NCI-H748 treated with DMSO at 0.1 percent for 48 hours (cell line): ENCODE measurements at regions not wholly inside any gene's neighbourhood (a gene's known extent, or its start where the extent isn't known, plus 50 kb on each side); places are given as distances from the start of the nearest gene placed in this dataset.
"Not testable (repeated sequence)": the region's sequence is repeated elsewhere in the genome, so short reads cannot be mapped to it uniquely, and the experiment has no call there.

ENCODE experiments used
- DNase-seq: peaks from one replicate; lab custom pipeline; 2025; lab: John Stamatoyannopoulos, UW

DNA sequence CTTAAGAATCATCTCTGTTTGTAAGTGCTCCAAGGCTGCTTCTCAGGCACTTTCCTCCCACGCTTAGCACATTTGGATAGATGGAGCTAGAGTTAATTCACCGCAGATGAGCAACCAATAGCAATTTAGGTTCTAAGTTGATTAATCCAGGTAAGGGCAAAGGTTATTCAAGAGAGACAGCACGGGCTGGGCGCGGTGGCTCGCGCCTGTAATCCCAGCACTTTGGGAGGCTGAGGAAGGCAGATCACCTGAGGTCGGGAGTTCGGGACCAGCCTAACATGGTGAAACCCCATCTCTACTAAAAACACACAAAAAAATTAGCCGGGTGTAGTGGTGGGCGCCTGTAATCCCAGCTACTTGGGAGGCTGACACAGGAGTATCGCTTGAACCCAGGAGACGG is 54.5 kb upstream of the UNC13C start:
- not testable (repeated sequence) for DNase-seq

DNA sequence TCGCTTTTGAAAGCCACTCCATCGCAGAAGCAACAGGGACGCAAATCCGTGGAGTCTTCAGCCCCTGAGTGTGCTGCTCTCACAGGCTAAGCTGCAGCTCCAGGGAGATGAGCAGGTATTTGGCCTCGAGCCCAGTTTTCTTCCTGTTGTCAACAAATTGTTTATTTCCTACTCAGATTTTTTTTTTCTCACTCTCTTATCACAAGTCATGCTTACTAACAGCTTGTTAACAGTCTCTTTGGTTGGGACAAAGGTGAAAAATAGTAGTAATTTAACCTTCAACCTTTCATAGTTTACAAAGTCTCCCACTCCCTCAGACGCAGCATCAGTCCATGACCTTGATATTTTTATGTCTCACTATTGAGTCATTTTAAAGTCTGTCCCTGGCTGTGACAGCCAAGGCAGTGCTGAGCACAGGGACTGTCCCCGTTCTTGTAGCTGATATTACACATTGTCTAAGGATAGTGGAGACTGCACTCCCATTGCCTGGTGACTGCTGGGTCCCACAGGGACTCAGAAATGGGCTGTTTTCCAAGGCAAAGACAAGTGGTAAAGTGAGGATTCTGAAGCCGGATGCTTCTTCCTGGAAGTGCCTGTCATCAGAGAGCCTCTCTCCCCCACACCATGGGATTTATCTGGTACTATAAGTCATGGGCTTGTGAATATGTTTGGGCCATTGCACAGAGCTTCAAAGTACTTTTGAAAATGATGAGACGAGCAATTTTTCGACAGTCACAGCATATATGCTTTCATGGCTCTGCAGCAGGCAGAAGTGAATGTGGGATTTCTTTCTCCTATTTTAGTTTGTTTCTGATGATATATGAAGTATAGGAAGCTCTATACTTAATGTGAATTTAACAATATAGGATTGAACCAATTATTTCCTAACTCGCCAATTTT is 59.8 kb upstream of the UNC13C start:
- DNase-seq = no peak

DNA sequence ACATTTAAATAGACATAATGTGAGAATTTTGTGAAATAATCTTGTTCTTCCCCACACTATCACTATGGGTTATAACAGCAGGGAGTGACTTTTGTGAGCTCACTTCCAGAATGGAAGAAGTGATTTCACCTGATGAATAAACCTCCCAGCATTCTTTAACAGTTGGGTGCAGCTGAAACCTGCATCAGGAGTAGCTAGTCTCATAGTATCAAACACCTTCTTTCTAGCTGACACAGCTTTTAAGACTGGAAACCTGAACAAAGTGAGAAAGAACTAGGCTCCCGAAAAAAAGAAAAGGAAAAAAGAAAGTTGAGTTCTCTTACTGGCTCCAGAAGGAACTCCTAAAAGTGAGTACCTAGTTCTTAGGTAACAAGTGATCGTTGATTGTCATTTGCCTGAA is 61.1 kb upstream of the UNC13C start:
- DNase-seq = no peak

DNA sequence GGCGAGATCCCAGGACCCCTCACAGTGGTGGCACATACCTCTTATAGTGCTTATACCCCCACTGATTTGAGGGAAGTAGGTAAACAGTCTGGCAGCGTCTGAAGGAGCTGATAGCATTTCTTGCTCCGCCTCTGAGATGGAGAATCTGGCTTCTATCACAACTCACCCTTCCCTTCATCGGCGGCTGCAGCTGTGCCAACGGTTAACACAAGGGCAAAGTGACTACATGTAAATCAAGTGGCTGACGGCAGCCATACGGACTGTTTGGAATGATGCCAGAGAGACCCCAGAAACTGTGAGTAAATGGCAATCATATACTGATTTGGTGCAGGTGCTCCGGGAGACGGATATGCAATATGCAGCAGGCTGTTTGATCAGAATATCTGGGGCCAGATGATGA is 66.8 kb upstream of the UNC13C start:
- no peak for DNase-seq

DNA sequence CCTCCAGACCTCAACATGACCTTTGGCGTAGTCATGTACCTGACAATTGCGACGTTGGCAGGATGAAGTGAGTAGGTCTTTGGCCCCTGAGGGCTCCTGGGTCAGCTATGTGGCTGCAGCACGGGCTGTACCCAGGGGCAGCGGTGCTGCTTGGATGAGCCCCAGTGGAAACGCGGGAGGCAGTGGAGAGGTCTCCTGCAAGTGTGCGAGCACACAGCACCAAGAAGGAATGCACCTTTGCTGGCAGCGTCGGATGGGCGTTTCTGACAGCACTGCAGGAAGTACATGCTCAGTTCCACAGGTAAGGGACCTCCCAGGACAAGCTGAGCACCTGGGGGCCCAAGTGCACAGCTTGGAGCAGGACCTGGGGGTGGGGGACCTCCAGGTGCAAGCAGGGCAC is 67.4 kb upstream of the UNC13C start:
- no peak for DNase-seq

DNA sequence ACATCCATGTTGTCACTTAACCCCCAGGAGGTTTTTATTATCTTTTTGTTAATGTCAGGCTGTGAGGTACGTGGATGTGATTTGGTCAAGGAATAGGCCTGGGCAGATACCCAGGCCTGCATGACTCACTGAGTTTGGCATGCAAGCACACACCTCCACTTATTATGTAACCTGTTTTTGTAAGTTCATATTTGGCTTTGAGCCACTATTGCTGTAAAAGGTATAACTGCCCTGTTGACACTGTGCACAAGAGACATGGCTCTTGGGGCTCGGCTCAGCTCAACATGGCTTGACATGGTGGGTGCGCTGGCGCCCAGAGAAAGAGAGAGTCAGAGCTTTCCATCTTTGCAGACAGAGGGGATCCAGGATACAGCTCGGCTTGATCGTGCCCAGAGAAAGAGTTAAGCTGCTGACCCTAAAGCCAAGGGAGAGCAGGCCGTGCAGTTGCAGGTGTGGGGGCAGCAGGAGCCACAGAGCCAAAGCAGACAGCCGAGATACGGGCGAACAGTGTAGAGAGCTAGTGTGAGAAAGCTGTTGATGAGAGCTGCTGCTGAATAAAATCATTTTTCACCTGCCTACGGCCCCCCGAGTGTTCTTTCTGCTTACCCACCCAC is 67.9 kb upstream of the UNC13C start:
- no peak for DNase-seq

DNA sequence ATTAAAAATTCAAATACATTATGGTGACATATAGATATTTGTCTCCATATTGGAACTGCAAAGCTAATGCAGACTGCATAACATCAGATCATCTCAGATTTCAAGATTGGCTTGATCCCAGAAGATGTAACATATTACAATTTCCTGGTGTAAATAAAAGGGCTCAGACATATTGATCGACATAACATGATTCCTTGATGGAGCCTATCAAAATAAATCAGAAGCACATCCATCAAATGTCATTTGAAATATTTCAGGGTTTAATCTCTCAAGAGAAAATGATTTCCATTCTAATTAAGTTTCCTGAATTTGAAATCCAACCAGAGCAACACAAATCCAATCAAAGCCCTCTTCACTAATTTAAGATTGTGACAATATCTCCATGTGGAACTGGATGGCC is 75.1 kb upstream of the UNC13C start:
- no peak for DNase-seq

DNA sequence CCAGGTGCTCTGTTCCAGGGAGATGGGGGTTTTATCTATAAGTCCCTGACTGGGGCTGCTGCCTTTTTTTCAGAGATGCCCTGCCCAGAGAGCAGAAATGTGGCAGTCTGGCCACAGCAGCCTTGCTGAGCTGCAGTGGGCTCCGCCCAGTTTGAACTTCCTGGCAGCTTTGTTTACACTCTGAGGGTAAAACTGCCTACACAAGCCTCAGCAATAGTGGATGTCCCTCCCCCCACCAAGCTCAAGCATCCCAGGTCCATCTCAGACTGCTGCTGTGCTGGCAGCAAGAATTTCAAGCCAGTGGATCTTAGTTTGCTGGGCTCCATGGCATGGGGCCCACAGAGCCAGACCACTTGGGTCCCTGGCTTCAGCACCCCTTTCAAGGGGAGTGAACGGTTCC is 84.8 kb upstream of the UNC13C start:
- not testable (repeated sequence) for DNase-seq

DNA sequence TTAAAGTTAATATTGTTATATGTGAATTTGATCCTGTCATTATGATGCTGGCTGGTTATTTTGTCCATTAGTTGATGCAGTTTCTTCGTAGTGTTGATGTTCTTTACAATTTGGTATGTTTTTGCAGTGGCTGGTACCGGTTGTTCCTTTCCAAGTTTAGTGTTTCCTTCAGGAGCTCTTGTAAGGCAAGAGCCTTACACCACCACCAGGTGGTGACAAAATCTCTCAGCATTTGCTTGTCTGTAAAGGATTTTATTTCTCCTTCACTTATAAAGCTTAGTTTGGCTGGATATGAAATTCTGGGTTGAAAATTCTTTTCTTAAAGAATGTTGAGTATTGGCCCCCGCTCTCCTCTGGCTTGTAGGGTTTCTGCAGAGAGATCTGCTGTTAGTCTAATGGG is 86.4 kb upstream of the UNC13C start:
- not testable (repeated sequence) for DNase-seq

DNA sequence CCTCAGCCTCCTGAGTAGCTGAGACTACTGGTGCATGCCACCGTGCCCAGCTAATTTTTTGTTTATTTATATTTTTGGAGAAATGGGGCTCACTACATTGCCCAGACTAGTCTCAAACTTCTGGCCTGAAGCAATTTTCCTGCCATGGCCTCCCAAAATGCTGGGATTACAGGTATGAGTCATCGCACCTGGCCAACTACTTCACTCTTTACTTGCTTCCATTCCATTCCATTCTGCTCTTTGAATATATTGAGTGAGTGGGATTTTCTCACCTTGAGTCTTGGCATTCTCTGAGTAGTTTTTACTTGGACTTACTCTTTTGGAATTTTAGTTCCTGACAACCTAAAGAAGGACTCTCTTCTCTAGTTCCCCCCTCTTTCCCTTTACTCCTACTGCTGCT is 93.8 kb upstream of the UNC13C start:
- no peak for DNase-seq

DNA sequence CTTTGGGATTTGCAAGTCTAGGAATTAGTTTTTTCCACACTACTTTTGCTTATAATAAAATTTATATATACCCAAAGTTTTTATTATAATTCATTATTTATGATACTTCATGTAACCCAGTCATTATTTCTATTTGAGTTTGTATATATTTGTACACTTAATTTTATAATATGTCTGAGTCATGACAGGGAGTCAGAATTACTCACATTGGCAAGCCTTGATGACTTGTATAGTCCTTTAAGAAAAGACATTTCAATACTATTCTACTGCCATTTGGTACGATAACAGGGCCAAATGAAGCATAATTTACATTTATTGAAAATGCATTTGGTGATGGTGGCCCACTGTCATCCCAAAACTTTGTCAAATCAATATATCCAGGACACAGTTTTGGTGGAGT is 95.9 kb upstream of the UNC13C start:
- no peak for DNase-seq

DNA sequence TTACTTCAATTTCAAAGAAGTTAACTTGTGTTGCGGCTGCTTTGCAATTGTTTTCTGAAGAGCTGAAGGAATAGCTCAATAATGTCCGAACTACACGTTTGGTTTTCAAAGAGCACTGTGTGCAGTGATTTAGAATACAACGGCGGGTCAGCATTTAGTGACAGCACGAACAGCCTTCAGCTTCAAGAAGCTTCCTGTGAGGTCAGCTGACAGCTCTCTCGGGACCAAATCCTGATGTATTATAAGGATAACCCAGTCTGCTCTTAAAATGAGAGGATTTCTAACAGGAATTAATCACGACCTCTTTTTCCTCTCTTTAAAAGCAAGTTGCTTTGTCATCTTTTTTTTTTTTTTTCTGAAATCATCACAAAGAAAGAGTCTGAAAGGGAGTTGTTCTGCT is 97.9 kb upstream of the UNC13C start:
- no peak for DNase-seq

DNA sequence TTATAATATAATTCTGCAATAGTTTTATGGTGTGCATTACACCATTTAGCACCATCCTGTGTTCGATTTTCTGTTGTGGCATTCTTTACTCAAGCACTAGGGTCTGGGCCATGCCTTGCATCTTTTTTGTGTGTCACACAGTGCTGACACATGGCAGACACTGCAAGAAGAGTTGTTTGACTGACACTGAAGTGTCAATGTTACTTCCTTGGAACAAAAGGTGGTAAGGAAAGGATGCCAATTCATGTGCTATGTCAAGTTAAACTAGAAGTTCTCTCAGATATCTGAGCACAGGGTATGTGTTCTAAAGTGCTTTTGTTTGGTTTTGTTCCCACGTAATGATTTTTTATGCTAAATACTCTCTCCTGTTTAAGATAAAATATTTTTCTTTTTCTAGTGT is 102.5 kb upstream of the UNC13C start:
- DNase-seq = no peak

DNA sequence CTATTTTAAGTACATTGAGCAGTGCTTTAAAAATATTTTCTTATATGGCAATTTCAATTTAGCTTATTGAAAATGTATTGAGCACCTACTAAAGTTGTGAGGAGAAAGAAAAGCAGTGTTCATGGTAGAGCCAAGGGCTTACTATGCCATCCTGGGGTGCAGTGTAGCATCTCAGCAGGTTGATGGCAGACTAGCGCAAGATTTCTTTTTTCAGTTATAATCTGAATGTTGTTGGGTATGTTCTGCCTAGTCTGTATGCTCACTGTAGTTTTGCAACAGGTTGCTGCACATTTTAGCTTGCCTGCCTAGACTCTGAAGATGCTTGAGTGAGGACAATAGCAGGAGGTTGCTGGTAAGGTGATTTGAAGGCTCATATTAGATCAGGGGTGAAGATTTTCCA is 103.1 kb upstream of the UNC13C start:
- DNase-seq = no peak

DNA sequence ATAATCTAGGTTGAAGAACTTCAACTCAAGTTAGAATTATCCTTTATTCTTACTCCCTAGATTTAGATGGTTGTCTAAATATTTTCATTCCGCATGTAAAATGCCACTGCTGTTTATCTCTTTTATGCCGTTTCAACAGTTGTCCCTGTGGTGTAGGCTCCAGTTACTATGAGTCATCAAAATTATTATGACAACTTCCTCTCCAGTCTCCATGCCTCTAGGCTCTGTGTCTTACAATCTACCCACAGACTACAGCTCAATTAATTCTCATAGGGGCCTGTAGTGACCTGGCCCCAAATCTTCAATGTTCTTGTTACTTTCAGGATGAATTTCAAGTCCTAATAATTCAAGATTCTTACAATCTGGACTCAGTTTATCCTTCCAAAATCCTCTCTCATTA is 105.8 kb upstream of the UNC13C start:
- DNase-seq = no peak

DNA sequence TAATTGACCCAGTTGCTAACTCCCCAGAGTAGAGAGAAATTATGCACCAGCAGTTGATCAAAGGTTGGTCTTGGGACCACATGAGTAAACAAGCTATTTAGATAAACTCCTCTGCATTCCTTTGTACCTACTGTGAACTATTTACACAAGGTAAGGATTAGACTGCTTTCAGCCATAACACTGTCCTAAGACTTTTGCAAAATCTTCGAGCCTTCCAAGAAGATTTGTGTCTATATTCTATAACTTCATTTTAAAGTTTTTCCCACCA is 108.5 kb upstream of the UNC13C start:
- no peak for DNase-seq

DNA sequence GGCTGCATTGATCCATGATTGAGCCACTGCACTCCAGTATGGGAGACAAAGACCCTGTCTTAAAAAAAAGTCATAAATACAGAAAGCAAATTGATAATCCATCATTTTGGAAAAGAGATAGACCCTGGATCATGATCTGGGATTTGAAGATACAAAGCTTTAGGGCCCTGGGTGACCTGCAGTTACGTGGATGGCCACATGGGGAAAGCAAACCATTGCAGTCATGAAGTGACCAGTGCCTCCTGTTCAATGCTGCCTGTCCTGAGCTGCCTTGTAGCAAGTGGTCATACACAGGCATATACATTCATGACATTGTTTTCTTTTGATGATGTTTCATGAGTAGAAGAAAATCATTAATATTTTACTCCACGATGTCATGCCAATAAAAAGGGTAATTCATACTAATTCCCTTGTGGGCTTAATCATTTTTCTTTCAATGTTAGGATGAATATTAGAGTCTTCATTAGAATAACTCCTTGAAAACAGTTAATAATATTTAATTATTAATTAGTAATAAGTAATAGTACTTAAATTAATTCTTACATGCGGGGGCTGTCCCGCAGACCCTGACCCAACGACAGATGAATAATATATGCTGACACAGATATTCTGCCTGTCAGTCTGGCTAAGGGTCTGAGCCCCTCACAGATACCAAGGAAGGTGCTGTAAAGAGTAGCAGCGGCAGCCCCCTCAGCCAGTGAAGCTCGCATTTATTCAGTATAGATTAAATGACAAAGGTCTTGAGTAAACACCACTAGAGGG is 109.0 kb upstream of the UNC13C start:
- DNase-seq = no peak

DNA sequence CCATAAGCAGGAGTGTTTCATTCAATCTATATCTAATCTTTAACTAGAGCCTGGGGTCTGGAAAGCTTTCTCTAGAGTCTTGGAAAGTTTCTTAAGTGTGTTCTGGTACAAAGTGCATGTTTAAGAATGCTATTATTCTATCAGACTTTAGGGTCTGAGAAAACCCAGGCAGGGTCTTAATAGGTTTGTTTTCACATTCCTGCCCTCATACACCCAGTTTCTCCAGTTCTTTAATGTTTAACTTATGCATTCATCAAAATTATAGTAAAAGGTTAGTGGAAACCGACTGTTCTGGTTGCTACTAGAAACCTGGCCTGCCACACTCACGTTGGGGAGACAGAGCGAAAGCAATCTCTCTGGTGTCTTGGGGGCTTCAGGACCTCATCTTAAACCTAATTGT is 102.9 kb upstream of the WDR72 start:
- no peak for DNase-seq

DNA sequence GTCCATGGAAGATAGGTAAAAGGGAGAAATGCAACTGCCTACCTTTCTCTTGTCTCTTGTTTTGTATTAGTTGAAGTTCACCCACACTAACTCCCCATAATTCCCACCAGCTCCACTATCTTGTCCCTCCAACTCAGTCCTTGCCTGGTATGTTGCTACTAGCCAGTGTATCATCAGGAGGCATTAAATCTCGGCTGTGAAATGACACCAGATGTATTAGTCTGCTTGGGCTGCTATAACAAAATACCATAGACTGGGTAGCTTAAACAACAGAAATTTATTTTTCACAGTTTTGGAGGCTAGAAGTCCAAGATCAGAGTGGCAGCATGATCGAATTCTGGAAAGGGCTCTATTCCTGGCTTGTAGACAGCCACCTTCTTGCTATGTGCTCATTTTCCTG is 102.3 kb upstream of the WDR72 start:
- DNase-seq = no peak

DNA sequence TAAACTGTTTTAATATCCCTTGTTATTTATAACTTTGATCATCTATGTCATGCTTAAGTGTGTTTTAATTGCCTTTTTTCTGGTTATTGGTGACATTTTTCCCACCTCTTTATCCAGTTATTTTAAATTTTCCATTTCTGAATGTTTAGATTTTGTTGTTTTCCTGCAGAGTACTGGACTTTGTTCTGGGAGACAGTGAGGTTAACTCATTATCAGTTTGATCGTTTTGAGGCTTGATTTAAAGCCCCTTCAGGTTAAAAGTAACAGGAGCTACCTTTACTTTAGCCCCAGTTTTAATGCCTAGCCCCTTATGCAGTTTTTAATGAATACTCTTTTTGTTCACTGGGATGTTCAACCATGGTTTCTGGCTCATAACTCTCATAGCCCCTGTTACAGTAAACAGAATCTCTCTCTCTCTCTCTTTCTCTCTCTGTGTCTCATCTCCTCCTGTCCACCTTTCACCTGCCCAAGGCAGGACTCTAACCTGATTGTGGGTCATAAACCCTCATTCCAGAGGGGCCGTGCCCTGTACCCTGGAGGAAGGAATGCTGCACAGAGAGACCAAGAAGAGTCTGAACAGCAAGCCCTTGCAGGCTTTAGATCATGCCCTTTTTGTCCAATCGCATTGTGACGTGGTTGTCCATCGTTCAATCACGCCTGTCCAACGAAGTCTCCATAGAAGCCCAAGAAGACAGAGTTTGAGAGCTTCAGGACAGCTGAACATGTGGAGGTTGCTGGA is 91.8 kb upstream of the WDR72 start:
- no peak for DNase-seq

DNA sequence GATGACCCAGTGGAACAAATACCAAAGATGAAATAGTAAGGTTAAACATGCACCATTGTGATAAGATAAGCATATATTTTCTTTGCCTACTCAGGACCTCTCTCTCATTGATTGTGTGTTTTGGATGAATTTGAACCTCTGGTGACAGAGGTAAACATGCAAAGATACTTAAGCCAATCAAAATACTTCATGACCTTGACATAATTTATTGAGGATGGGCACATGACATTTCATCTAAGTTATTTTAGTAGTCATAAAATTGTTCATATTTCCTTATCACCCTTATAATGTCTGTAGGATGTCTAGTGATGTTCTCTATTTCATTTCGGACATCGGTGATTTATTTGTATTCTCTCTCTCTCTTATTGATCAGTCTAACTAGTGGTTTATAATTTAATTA is 88.3 kb upstream of the WDR72 start:
- no peak for DNase-seq

DNA sequence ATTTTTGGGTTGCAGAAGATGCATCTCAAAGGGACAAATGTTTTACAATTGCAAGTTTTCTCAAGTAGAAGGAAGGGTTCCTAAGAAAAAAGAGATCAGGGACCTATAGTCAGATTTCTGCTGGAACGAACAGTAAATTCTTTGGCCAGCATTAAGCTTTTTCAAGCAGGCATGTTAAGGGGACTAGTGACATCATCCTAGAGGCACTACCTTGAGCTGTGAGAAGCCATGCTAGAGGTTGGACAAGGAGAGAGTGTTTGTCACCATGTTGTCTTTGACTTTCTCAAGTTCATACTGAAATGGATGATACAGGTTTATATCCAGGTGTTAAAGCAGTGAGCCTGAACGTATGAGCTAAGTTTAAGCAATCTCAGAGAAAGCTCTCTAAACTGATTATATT is 85.2 kb upstream of the WDR72 start:
- no peak for DNase-seq
